ENCODE measurements at regions not wholly inside any gene's neighbourhood (a gene's known extent, or its start where the extent isn't known, plus 50 kb on each side); places are given as distances from the start of the nearest gene placed in this dataset.

DNA sequence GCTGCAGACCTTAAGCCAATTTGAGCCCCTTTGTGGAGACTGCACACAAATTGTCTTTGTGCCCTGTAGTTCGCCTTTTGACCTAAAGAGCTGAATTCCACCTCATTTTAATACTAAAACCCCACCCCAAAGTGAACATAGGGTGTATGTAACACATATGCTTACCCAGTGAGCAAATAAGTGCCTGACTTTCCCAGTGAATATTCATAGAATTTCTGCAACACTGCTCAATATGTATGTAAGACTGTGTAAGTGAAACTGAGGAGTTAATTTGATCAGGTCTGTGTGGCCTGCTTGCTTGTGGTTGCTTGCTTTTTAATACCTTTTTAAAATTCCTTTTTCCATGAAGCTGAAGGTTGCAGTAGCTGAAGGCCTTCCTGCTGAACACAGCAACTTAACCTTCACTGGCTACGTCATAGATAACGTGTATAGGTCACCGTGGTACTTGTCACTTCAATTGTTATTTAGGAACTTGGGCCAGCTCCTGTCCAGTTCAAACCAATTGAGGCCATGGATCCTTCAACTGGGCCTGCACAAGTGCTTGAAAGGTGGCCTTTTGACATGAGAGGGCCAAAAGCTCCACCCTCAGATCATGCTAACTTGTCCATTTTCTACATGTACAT is 131.7 kb upstream of the BTBD3 start:
- WGBS (ENCODE audit: low lambda C conversion rate) = 18% methylated on average over 4 of the region's 4 CpGs
- H3K4me3 ChIP-seq (replicated peaks in 1 of 3; ENCODE audit: insufficient read depth in 1 of 3, low read depth in 2 of 3, low read length in 3 of 3) = no peak overlapping the region
- no peak overlapping the region for H3K27ac ChIP-seq (ENCODE audit: extremely low read length, insufficient read depth, low read length)
- FAIRE-seq (no peak), DNase-seq (ENCODE audit: low spot score) (no peak), ATAC-seq (no peak)
- in situ Hi-C loops (cut with HindIII; ENCODE audit: extremely low pct_ligation_motif_present, low pct_unique_long_range_greater_than_20kb) (no loop called here), intact Hi-C loops (cut with micrococcal nuclease; ENCODE audit: unreplicated experiment) (loop anchor here (5.0 kb wide), 1 partner anchor 1004 kb away; no protein-coding TSS in a partner anchor)
- POLR2A ChIA-PET = no interaction called here
- H3K4me1 ChIP-seq (ENCODE audit: insufficient read depth, low read length) = no peaks in the 10 kb centered on the region
- H3K4me2 ChIP-seq (ENCODE audit: low read depth, low read length) = no peak overlapping the region
- no TSS peak for BruUV-seq (replicated peaks)
- no peaks in the 10 kb centered on the region for H3K36me3 ChIP-seq (replicated peaks in 1 of 2; ENCODE audit: control insufficient read depth in 1 of 2, insufficient read depth in 2 of 2, low read length in 2 of 2)
- CTCF ChIA-PET (ENCODE audit: low intra/inter-chr PET ratio, low total read pairs) = no interaction called here
- no peak overlapping the region for H2AFZ ChIP-seq (ENCODE audit: low read length)
- H4K20me1 ChIP-seq (ENCODE audit: insufficient read depth, low read length) = no peaks in the 10 kb centered on the region
- H3K9me3 ChIP-seq (ENCODE audit: low read length) = no peaks in the 10 kb centered on the region
- no peaks in the 10 kb centered on the region for H3K27me3 ChIP-seq (ENCODE audit: control insufficient read depth in 1 of 2, insufficient read depth in 2 of 2, low read length in 2 of 2)
- no peaks in the 10 kb centered on the region for H3K79me2 ChIP-seq (ENCODE audit: insufficient read depth, low read length)
- peak; percentile 58 for TF ChIP-seq CREB1 (IDR thresholded peaks at IDR 0.05)
- TF ChIP-seq CREB1 (CRISPR knock-in tag; IDR thresholded peaks at IDR 0.05) = no peak
- no peak for TF ChIP-seq FOXJ3 (CRISPR knock-in tag; IDR thresholded peaks at IDR 0.05; ENCODE audit: borderline replicate concordance)
- no peak overlapping the region for H3K9ac ChIP-seq (ENCODE audit: insufficient read depth, low read depth, low read length)

GRCh38 chr20:11790046-11790445 is 127.6 kb upstream of the BTBD3 start:
- BruUV-seq (replicated peaks) = no TSS peak
- Histone ChIP-seq H3K9ac (ENCODE audit: insufficient read depth, low read depth, low read length) (no peak overlapping the region), H3K4me2 (ENCODE audit: low read depth, low read length) (no peak overlapping the region), H4K20me1 (ENCODE audit: insufficient read depth, low read length) (no peaks in the 10 kb centered on the region), H3K4me1 (ENCODE audit: insufficient read depth, low read length) (peaks cover 16% of the 10 kb centered on the region), H3K4me3 (replicated peaks in 1 of 3; ENCODE audit: insufficient read depth in 1 of 3, low read depth in 2 of 3, low read length in 3 of 3) (no peak overlapping the region), H2AFZ (ENCODE audit: low read length) (no peak overlapping the region), H3K27ac (ENCODE audit: extremely low read length, insufficient read depth, low read length) (no peak overlapping the region), H3K79me2 (ENCODE audit: insufficient read depth, low read length) (no peaks in the 10 kb centered on the region), H3K36me3 (replicated peaks in 1 of 2; ENCODE audit: control insufficient read depth in 1 of 2, insufficient read depth in 2 of 2, low read length in 2 of 2) (no peaks in the 10 kb centered on the region), H3K27me3 (ENCODE audit: control insufficient read depth in 1 of 2, insufficient read depth in 2 of 2, low read length in 2 of 2) (no peaks in the 10 kb centered on the region), H3K9me3 (ENCODE audit: low read length) (no peaks in the 10 kb centered on the region)
- DNase-seq (ENCODE audit: low spot score) = no peak
- CTCF ChIA-PET (ENCODE audit: low intra/inter-chr PET ratio, low total read pairs) = no interaction called here
- TF ChIP-seq MYPOP (CRISPR knock-in tag; IDR thresholded peaks at IDR 0.05) = no peak
- no peak for TF ChIP-seq ZNF564 (CRISPR knock-in tag; IDR thresholded peaks at IDR 0.05)
- no peak for TF ChIP-seq EHMT2 (IDR thresholded peaks at IDR 0.05; ENCODE audit: borderline replicate concordance, low read depth, low read length)
- no peak for TF ChIP-seq ZNF574 (CRISPR knock-in tag; IDR thresholded peaks at IDR 0.05)
- no peak for TF ChIP-seq HMG20B (CRISPR knock-in tag; conservative IDR thresholded peaks at IDR 0.05)
- no peak for TF ChIP-seq THYN1 (CRISPR knock-in tag; IDR thresholded peaks at IDR 0.05; ENCODE audit: borderline replicate concordance, low read depth)
- TF ChIP-seq, protein P1, sequence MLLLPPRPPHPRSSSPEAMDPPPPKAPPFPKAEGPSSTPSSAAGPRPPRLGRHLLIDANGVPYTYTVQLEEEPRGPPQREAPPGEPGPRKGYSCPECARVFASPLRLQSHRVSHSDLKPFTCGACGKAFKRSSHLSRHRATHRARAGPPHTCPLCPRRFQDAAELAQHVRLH (CRISPR knock-in tag; IDR thresholded peaks at IDR 0.05; ENCODE audit: borderline replicate concordance, low read depth) = no peak
- no peak for TF ChIP-seq AHR (CRISPR knock-in tag; IDR thresholded peaks at IDR 0.05)
- no peak for TF ChIP-seq SRSF1 (optimal IDR thresholded peaks at IDR 0.05; ENCODE audit: low read depth, low read length)
- no peak for TF ChIP-seq ELF3 (CRISPR knock-in tag; IDR thresholded peaks at IDR 0.05)
- 0% methylated on average over 1 of the region's 1 CpG for WGBS (ENCODE audit: low lambda C conversion rate)
- FAIRE-seq = no peak
- ATAC-seq = no peak
- in situ Hi-C loops (cut with HindIII; ENCODE audit: extremely low pct_ligation_motif_present, low pct_unique_long_range_greater_than_20kb) (no loop called here), intact Hi-C loops (cut with micrococcal nuclease; ENCODE audit: unreplicated experiment) (no loop called here)
- POLR2A ChIA-PET = no interaction called here
